GM19452 (cell line): ENCODE measurements at regions not wholly inside any gene's neighbourhood (a gene's known extent, or its start where the extent isn't known, plus 50 kb on each side); places are given as distances from the start of the nearest gene placed in this dataset.
A peak's percentile ranks its signal among the peaks of the same experiment; 100 is the strongest.
"Not testable (repeated sequence)": the region's sequence is repeated elsewhere in the genome, so short reads cannot be mapped to it uniquely, and the experiment has no call there.

Source experiments
- ATAC-seq: cut with Tn5 transposase; IDR thresholded peaks from one replicate; pipeline ENCODE4 v1.9.1; 2021; ENCODE audit not compliant: unreplicated experiment

- no peak for ATAC-seq
Measured at GRCh38 chr5:10130881-10131280, 118.8 kb downstream of the ATPSCKMT start.

- no peak for ATAC-seq
Measured at GRCh38 chr5:10126900-10127299, 122.8 kb downstream of the ATPSCKMT start.

GRCh38 chr5:10125116-10125515 is 124.6 kb downstream of the ATPSCKMT start:
- no peak for ATAC-seq

- no peak for ATAC-seq
Measured at GRCh38 chr5:10124287-10124686, 125.4 kb downstream of the ATPSCKMT start.

DNA sequence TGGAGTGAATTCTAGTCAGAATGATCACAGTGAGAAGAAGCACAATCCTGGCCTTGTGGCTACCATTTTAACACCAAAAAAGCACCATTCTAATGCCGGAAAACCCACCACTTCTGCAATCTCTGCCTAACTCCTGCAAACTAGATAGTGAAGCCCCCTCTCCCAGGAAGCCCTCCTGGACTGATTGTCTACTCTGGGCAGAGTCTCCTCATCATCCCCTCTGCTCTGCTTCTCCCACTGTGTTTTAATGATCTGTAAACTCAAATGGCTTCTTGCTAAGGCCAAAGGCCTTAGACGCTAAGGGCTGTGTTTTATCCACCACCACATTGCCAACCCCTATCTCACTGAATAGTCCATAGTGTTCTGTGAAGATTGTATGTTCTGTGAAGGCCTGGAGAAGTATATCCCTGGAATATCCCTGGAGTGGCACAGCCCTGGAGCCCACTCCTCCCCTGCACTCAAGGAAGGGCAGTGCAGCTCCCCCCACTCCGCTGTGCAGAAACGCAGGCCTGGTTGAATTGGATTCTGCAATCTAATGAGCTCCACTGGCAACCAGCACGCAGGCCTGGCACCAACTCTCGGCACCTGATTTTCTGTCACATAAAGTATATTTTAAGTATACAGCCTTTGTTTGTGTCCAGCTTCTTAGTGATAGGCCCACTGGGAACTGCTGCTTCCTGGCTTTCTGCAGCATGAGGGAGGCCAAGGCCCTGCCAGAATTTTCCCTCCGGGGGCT is 126.3 kb downstream of the ATPSCKMT start:
- ATAC-seq = no peak

GRCh38 chr5:10122076-10122726 is 127.5 kb downstream of the ATPSCKMT start:
- ATAC-seq = no peak

DNA sequence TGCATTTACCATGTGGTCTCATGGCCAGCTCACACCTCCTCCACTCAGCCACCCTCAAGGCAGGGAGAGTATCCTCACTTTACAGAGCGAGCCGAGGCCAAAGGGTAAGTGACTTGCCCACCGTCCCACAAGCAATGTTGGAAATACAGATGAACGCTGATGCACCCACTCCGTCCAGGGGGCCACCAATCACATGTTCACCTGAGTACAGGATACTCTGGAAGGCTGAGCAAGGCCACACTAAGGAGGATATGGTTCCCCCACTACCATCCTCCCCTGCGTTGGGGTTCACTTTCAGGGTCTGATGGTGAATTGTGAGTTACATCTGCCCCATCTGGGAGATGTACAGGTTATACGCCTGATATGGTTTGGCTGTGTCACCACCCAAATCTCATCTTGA is 128.8 kb downstream of the ATPSCKMT start:
- no peak for ATAC-seq

DNA sequence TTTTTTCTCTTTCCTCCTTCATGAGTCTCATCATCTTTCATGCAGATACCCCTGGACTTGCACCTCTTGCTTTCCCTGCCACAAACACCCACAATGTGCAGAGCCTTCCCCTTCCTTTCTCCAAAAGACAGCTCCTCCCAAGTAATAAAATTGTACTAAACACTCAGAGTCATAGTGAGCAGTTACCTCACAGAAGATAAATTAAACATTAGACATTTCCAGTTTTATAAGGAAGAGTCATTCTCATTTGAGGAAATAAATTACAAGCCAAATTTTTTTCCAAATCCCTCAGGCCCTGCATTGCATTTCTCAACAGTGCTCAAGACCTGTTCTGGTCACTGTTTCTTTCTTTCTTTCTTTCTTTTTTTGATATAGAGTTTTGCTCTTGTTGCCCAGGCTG is 131.5 kb downstream of the ATPSCKMT start:
- no peak for ATAC-seq

DNA sequence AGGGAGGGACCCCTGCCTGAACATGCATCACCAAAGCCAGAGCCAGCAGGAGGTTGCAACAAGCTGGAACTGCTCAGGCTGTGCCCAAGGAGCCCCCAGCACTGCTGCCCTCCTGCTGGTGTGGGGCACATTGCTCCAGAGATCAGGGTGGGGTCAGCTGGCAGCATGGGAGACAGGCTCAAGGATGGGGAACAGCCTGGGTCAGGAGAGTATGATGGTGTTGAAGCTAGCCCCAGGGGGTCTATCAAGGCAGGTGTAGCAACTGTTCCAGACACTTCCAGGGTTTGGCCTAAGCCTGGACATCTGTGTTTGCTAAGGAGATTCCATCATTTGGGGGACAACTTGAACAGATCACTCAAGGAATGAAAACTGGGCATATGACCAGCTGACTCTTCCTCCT is 133.1 kb downstream of the ATPSCKMT start:
- ATAC-seq = no peak

- ATAC-seq = no peak
Measured at GRCh38 chr5:10115669-10116068, 134.0 kb downstream of the ATPSCKMT start.

DNA sequence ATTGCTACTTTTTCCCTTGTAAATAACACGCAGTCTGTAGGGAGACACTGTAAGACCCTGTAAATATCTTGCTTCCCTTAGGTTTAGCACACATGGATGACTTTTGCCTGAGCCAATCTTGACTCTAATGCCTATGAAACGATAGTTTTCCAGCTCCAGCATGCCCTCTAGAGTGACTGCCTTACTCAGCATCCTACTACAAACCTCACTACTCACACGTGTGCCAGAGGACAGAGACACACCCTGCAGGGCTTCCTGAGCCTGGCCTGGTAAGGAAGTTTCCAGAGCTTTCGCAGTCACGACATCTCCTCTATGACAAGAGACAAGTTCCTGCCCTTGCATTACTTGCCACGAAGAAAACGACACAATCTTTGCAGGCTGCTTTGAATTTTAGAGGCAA is 138.1 kb downstream of the ATPSCKMT start:
- peak; percentile 60 for ATAC-seq

DNA sequence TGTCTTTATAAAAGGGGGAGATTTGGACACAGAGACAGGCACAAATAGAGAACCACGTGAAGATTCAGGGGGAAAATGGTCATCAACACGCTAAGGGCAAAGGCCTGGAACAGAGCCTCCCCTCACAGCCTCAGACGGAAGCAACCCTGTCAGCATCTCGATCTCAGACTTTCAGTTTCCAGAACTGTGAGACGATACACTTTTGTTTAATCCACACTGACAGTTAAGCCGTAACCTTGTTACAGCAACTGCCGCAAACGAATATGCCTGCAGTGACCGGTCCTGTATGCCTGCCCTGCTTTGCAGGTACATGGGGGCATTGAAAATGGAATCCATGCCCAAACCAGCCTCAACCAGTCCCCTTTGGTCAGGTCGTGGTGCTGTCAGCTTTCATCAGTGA is 139.5 kb downstream of the ATPSCKMT start:
- ATAC-seq = no peak

GRCh38 chr5:10109299-10109698 is 140.4 kb downstream of the ATPSCKMT start:
- ATAC-seq = no peak

- ATAC-seq = no peak
Measured at GRCh38 chr5:10106806-10107205, 142.9 kb downstream of the ATPSCKMT start.

- ATAC-seq = no peak
Measured at GRCh38 chr5:10106285-10106684, 143.4 kb downstream of the ATPSCKMT start.

DNA sequence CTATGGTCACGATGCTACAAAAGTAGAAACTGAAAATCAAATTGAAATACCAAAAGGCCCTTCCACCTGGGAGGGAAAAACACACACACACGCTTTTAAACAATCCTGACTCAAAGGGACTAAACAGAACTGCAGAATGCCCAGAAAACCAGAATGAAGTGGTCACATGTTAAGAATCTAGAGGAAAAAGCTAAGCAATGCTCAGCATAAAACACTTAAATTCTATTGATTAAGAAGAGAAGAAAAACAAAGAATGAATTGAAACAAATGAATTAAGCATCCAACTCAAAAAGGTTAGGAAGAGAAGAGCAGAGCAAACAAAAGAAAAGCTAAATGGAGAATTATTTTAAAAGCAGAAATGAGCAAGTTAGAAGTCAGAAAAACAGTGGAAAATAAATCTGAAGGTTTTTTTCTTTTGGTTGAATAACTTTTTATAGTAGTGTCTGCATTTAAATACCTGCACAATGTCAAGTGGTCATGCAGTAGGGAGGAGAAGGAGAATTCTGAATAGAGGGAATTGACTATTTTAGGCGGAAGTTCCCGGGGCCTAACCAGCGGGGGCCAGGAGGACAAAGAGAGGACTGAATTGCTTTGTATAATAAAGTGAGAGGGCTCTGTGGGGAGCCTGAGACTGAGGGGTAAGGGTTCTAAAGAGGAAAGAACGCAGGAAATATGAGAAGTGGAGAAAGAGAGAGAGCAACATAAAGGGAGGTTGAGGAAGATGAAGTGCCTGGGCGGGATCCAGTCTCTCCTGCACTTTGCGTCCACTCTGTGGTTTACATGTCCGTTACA is 146.8 kb downstream of the ATPSCKMT start:
- no peak for ATAC-seq

DNA sequence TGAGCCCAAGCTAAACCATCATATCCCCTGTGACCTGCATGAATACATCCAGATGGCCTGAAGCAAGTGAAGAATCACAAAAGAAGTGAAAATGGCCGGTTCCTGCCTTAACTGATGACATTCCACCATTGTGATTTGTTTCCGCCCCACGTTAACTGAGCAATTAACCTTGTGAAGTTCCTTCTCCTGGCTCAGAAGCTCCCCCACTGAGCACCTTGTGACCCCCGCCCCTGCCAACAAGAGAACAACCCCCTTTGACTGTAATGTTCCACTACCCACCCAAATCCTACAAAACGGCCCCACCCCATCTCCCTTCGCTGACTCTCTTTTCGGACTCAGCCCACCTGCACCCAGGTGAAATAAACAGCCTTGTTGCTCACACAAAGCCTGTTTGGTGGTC is 147.5 kb downstream of the ATPSCKMT start:
- ATAC-seq = not testable (repeated sequence)

DNA sequence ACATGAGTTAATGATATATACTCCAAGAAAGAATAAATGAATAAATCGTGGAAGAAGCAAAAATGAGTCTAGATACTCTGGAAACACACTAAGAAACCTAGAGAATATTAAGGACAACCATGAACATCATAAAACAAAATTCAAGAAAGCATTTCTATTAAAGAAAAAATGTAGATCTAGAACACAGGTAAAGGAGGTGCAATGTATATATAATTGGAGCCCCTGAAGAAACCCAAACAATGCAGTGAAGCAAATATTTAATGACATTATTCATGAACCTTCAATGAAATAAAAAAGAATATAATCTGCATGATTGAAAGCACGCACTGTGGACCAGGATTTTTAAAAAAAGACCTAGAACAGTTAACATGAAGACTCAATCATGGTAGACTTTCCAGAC is 150.1 kb downstream of the ATPSCKMT start:
- ATAC-seq = no peak

GRCh38 chr5:10091701-10092100 is 158.0 kb downstream of the ATPSCKMT start:
- ATAC-seq = no peak

- ATAC-seq = no peak
Measured at GRCh38 chr5:10090074-10090473, 159.6 kb downstream of the ATPSCKMT start.

GRCh38 chr5:10085185-10085584 is 164.5 kb downstream of the ATPSCKMT start:
- ATAC-seq = no peak

DNA sequence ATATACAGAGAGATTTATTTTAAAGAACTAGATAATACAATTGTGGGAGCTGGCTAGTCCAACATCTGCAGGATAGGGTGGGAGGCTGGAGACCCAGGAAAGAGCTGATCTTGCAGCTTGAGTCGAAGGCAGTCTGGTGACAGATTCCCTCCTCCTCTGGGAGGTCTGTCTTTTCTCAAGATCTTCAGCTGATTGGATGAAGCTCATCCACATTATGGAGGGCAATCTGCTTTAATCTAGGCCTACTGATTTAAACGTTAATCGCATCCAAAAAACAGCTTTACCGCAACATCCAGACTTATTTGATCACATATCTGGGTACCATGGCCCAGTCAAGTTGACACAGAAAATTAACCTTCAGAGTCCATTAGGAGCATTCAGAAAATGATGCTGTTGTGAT is 168.1 kb downstream of the ATPSCKMT start:
- ATAC-seq = no peak
